ENCODE measurements at regions not wholly inside any gene's neighbourhood (a gene's known extent, or its start where the extent isn't known, plus 50 kb on each side); places are given as distances from the start of the nearest gene placed in this dataset.
"Not testable (repeated sequence)": the region's sequence is repeated elsewhere in the genome, so short reads cannot be mapped to it uniquely, and the experiment has no call there.

DNA sequence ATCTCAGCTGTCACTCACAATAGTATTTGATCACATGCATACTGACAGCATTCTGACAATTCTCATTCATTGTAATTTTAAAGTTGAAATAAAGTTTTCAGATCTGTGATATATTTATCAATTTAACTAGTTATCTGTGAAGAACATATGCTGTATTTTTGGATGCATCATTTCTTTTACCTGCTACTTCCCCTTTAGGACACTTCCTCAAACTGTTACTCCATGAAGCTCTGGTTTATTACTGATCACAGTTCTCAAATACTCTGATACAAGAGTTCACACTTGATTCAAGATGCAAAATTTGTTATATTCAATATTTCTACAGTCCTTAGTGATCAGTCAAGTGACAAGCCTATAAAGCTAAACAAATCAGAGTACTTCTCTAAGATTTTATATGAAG, 1655.2 kb downstream of the LRRC4C start:
- peaks cover 12 to 23% (median 20%) of the 10 kb centered on the region in 9 donors for H3K9me3 Mint-ChIP-seq
- H3K36me3 Mint-ChIP-seq = peaks cover 0 to 3% (median 2%) of the 10 kb centered on the region in 3 donors
- ATAC-seq (no peak), DNase-seq (no peak)
- H3K4me1 Mint-ChIP-seq = no peaks in the 10 kb centered on the region
- H3K4me3 Mint-ChIP-seq = no peak overlapping the region
- POLR2A ChIA-PET = no interaction called here
- H3K27ac Mint-ChIP-seq = no peak overlapping the region
- H3K27me3 Mint-ChIP-seq = no peaks in the 10 kb centered on the region

DNA sequence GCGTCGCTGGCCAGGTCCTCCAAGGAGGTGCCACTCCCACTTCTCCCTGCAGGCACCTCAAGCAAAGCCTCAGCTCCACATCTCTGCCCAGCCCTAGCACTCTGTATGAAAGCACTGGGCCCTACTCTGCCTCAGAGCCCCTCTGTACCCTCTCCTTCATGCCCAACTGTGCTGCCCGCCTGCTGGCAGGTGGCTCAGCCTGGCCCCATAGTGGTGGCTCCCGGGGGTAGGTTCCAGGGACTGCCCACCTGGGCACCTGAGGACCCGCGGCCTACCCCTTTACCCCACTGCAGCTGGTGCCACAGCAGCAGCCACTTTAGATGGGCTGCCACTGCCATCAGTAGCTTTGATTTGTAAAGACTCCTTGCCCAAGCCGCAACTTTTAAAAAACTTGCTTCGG, 1672.8 kb downstream of the LRRC4C start:
- ATAC-seq (no peak), DNase-seq (no peak)
- no peaks in the 10 kb centered on the region for H3K4me1 Mint-ChIP-seq
- peaks cover 0 to 13% (median 8%) of the 10 kb centered on the region in 9 donors for H3K9me3 Mint-ChIP-seq
- H3K36me3 Mint-ChIP-seq = no peaks in the 10 kb centered on the region
- POLR2A ChIA-PET = no interaction called here
- no peak overlapping the region for H3K27ac Mint-ChIP-seq
- no peak overlapping the region for H3K4me3 Mint-ChIP-seq
- no peaks in the 10 kb centered on the region for H3K27me3 Mint-ChIP-seq

DNA sequence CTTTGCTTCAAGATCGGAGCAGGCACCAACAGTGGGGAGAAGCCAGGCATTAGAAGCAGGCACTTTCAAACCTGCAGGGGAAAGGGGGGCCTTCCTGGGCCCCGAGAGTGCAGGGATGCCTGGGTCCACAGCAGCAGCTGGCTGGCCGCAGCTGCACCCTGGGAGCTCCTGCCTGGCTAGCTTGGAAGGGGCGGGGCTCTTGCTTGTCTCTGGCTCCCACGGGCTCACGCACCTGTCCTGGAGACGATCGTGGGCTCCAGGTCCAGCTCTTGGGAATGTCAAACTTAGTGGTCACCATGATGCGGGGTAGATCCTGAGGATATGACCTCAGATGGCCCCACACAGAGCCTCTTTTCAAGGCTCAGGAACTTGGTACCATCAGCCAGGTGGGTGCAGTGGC, 1673.2 kb downstream of the LRRC4C start:
- Mint-ChIP-seq H3K4me3 (no peak overlapping the region), H3K9me3 (peaks cover 0 to 12% (median 8%) of the 10 kb centered on the region in 9 donors), H3K27me3 (no peaks in the 10 kb centered on the region), H3K4me1 (no peaks in the 10 kb centered on the region), H3K36me3 (no peaks in the 10 kb centered on the region), H3K27ac (no peak overlapping the region)
- POLR2A ChIA-PET = no interaction called here
- DNase-seq (no peak), ATAC-seq (no peak)

DNA sequence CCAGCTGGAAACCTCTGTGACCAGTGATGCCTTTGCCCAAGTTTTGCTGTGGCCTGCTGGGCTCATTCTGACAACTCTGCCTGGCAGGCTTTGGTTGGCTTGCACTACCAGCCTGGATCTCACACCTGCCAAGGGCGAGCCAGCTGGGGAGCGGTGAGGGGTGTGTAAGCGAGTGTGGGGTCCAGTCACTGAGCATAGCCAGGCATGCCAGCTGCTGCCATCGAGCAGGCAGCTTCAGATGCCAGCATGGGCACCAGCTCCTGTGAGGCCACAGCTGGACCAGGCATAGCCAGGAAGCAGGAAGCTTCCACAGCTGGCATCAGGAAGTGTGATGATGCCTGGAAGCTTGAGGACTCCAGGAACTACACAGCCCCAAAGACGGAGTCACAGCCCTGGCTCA, 1674.6 kb downstream of the LRRC4C start:
- no peaks in the 10 kb centered on the region for H3K27me3 Mint-ChIP-seq
- H3K9me3 Mint-ChIP-seq = peaks cover 0 to 16% (median 4%) of the 10 kb centered on the region in 9 donors
- POLR2A ChIA-PET = no interaction called here
- H3K36me3 Mint-ChIP-seq = no peaks in the 10 kb centered on the region
- no peaks in the 10 kb centered on the region for H3K4me1 Mint-ChIP-seq
- no peak for DNase-seq
- ATAC-seq = no peak
- no peak overlapping the region for H3K27ac Mint-ChIP-seq
- no peak overlapping the region for H3K4me3 Mint-ChIP-seq

DNA sequence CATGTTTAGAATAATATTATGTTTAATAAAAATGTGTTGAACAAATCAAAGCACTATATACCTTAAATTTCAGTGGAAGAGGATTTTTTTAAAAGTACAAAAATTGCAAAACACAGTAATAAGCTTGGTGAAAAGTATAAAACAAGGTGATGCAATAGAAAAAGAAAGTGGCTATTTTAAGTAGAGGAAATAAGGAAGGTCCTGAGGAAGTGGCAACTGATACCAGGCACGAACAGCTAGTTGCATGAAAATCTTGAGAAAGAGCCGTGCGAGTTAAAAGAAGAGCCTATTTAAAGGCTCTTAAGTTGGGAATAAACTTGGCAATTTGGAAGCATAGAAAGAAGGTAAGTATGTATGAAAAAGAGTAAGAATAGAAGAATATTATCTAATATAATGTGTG, 1679.3 kb downstream of the LRRC4C start:
- H3K27ac Mint-ChIP-seq = no peak overlapping the region

DNA sequence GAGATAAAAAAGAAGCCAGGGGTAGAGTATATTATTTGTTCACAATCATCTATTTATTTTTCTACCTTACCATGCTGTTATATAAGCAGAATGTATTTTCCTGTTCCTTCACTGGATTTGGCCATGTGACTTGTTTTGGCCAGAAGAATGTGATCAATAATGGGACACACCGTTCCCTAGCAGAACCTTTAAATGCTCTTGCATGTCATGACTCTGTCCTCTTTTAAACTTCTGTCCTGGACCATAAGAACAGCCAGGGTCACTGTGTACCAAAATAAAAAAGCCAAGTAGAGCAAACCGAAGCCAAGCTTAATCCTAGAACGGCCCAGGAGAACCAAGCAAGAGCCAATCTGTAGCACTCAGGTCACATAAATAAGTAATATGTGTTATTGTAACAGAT, 1682.4 kb downstream of the LRRC4C start:
- no peaks in the 10 kb centered on the region for H3K4me1 Mint-ChIP-seq
- no peak for ATAC-seq
- H3K36me3 Mint-ChIP-seq = no peaks in the 10 kb centered on the region
- H3K27ac Mint-ChIP-seq = no peak overlapping the region
- peaks cover 0 to 24% (median 4%) of the 10 kb centered on the region in 9 donors for H3K9me3 Mint-ChIP-seq
- no peak overlapping the region for H3K4me3 Mint-ChIP-seq
- DNase-seq = no peak
- no peaks in the 10 kb centered on the region for H3K27me3 Mint-ChIP-seq
- POLR2A ChIA-PET = no interaction called here

More for the DNA sequence above, 1679.3 kb downstream of the LRRC4C start:
- Mint-ChIP-seq H3K36me3 (no peaks in the 10 kb centered on the region), H3K27me3 (no peaks in the 10 kb centered on the region), H3K4me1 (no peaks in the 10 kb centered on the region), H3K4me3 (no peak overlapping the region), H3K9me3 (peaks cover 0 to 27% (median 9%) of the 10 kb centered on the region in 9 donors)
- DNase-seq (no peak), ATAC-seq (no peak)
- POLR2A ChIA-PET = no interaction called here

DNA sequence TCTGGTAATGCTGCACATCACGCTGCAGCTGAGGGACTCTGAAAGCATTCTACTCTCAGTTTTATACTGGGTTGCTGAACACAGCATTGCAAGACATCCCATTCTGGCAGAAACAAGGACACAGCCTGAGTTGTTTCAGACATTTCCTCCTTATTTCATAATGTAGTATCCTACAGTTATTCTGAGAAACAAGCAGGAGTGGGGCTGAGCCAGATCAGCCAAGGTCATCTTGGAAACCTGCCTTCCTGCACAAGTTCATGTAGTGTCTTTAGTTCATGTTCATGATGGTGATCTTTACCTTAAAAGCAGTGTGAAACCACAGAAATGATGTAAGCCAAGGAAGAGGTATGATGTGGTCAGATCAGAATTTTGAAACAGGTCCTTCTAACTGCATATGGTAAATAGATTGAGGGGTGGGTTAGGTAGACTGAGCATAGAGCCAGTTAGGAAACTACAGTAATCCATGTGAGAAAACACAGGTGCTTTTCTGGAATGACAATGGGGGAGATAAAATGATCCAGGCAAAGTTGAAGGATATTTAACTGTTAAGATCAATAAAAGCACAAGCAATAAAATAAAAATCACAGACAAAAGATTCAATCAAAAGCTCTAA, 1686.8 kb downstream of the LRRC4C start:
- H3K36me3 Mint-ChIP-seq = peaks cover 0 to 5% (median 0%) of the 10 kb centered on the region in 3 donors
- no peaks in the 10 kb centered on the region for H3K27me3 Mint-ChIP-seq
- H3K4me3 Mint-ChIP-seq = no peak overlapping the region
- H3K4me1 Mint-ChIP-seq = no peaks in the 10 kb centered on the region
- DNase-seq (no peak), ATAC-seq (no peak)
- no peak overlapping the region for H3K27ac Mint-ChIP-seq
- POLR2A ChIA-PET = no interaction called here
- H3K9me3 Mint-ChIP-seq = peaks cover 3 to 26% (median 14%) of the 10 kb centered on the region in 9 donors

DNA sequence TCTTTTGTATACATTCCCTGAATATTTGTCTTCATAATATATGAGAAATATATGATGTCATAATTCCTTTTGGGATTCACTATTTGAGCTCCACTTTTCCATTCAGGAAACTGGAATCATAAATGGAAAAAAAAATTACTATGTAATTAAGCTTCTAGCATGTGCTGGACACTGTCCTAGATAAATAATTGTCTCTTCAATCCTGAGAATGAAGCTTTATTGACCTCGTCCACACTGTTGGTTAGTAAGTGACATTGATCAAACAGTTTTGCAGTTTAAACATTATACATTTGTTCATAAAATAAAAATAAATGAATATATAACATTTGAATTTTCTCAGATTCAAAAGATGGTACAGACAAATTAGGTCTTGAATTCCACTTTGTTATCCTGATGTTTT, 1691.2 kb downstream of the LRRC4C start:
- H3K27me3 Mint-ChIP-seq = no peaks in the 10 kb centered on the region
- no peak overlapping the region for H3K27ac Mint-ChIP-seq
- POLR2A ChIA-PET = no interaction called here
- DNase-seq = no peak
- H3K4me1 Mint-ChIP-seq = no peaks in the 10 kb centered on the region
- H3K9me3 Mint-ChIP-seq = peaks cover 2 to 36% (median 14%) of the 10 kb centered on the region in 9 donors
- no peak overlapping the region for H3K4me3 Mint-ChIP-seq
- H3K36me3 Mint-ChIP-seq = peaks cover 0 to 5% (median 0%) of the 10 kb centered on the region in 3 donors
- ATAC-seq = no peak

DNA sequence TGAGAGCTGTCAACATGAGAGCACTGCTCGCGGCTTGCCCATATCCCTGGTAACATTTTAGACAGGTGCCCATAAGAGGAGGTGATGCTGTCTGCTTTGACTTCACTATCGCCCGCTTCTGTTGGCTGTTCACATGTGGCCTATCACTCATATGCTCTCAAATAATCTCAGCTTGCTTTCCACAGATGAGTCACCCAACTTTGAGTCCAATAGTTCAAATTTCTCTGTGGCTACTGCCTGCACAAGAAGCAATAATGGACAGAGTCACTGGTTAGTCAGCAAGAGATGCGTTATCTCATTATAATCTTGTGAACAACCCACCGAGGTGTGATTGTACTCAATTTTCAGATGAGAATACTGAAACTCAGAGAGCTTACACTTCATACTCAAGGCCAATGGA, 1714.1 kb downstream of the LRRC4C start:
- Mint-ChIP-seq H3K4me1 (no peaks in the 10 kb centered on the region), H3K4me3 (no peak overlapping the region), H3K27ac (no peak overlapping the region), H3K36me3 (peaks cover 0 to 6% (median 0%) of the 10 kb centered on the region in 3 donors), H3K27me3 (no peaks in the 10 kb centered on the region), H3K9me3 (peaks cover 0 to 39% (median 19%) of the 10 kb centered on the region in 9 donors)
- POLR2A ChIA-PET = no interaction called here
- no peak for ATAC-seq
- no peak for DNase-seq

DNA sequence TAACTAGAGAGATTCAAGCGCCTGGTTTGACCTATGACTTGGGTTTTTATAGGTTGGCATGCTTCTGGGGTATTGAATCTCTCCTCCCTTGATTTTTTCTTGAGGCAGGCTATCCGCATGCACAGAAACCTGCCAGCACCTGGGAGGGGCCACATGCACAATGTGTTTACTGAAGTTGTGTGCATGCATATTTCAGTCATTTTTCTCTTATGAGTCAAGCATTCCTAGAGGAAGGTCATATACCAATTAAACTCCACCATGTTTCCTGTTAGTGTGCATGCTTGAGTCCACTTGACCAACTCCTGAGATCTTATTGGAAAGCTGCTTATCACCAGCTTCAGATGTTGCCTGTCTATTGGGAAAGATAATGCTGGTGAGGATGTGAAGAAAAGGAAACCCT, 1718.4 kb downstream of the LRRC4C start:
- H3K36me3 Mint-ChIP-seq = peaks cover 0 to 6% (median 0%) of the 10 kb centered on the region in 3 donors
- H3K9me3 Mint-ChIP-seq = peaks cover 0 to 27% (median 12%) of the 10 kb centered on the region in 9 donors
- POLR2A ChIA-PET = no interaction called here
- no peak overlapping the region for H3K4me3 Mint-ChIP-seq
- no peak overlapping the region for H3K27ac Mint-ChIP-seq
- DNase-seq = no peak
- ATAC-seq = no peak
- H3K4me1 Mint-ChIP-seq = no peaks in the 10 kb centered on the region
- no peaks in the 10 kb centered on the region for H3K27me3 Mint-ChIP-seq

DNA sequence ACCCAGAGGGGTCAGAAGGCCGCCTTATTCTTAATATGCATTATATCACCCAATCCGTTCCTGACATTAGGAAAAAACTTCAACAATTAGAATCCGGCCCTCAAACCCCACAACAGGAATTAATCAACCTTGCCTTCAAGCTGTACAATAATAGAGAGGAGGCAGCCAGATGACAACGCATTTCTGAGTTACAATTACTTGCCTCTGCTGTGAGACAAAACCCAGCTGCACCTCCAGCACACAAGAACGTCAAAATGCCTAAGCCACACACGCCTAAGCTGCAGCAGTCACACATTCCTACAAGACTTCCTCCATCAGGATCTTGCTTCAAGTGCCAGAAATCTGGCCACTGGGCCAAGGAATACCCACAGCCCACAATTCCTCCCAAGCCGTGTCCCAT, 1723.1 kb downstream of the LRRC4C start:
- H3K27me3 Mint-ChIP-seq, H3K27ac Mint-ChIP-seq, DNase-seq, H3K36me3 Mint-ChIP-seq, H3K4me1 Mint-ChIP-seq, H3K4me3 Mint-ChIP-seq, ATAC-seq, POLR2A ChIA-PET: not testable (repeated sequence)
- peaks cover 0 to 32% (median 6%) of the 10 kb centered on the region in 9 donors for H3K9me3 Mint-ChIP-seq

DNA sequence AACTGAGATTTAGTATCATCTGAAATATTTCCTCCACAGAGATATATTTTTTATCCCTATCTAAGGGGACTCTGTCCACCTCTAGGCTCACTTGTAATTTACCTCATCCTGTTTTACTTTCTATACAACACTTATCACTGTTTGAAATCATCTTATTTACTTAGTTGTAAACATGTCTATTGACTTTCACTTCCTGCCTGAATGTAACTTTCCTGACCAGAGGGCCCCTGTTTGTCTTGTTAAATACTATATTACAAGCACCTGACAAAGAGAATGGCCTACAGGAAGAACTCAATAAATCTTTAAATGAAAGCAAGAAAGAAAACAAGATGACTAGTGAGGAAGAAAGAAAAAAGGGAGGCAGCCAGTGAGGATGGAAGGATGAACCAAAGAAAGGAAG, 1727.5 kb downstream of the LRRC4C start:
- POLR2A ChIA-PET = no interaction called here
- H3K4me1 Mint-ChIP-seq = no peaks in the 10 kb centered on the region
- no peak overlapping the region for H3K27ac Mint-ChIP-seq
- no peaks in the 10 kb centered on the region for H3K27me3 Mint-ChIP-seq
- ATAC-seq (no peak), DNase-seq (no peak)
- H3K9me3 Mint-ChIP-seq = peaks cover 0 to 37% (median 8%) of the 10 kb centered on the region in 9 donors
- H3K36me3 Mint-ChIP-seq = no peaks in the 10 kb centered on the region
- no peak overlapping the region for H3K4me3 Mint-ChIP-seq

DNA sequence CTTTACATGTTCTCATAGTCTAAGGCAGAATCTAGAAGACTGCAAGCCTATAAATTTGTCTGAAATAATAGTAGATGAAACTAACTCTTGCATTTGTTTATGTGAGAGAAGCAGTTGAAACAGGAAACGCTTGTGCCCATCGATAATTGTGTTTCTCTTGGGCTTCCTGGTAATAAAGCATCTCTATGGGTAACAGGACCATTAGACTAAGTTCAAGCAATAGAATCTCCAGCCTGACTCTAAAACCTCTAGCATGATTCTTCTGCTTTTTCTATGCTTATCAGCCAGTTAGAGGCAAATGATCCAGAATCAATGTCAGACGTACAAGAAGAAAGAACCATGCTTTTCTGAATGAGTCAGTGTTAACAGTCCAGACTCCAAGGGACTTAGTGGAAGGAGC, 1734.4 kb downstream of the LRRC4C start:
- Mint-ChIP-seq H3K27ac (no peak overlapping the region), H3K9me3 (peaks cover 0 to 15% (median 5%) of the 10 kb centered on the region in 9 donors), H3K4me3 (no peak overlapping the region), H3K36me3 (no peaks in the 10 kb centered on the region), H3K27me3 (no peaks in the 10 kb centered on the region), H3K4me1 (no peaks in the 10 kb centered on the region)
- DNase-seq (no peak), ATAC-seq (no peak)
- POLR2A ChIA-PET = no interaction called here

DNA sequence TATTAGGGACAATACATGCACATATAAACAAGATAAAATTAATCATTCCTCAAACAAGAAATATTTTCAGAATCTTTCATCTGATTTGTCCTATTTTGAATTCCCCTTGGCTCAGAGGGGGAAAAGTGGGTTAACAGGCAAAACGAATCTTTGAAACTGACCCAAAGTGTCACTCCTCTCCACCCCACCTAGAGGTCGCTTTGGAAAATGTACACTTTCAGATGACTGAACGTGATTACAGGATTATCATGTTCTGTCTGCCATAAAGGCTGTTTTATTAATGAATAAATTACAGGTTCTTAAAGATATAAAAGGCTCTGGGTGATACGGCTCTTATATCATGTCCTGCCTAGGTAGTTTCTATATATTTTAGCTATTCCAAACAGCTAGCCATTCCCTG, 1735.0 kb downstream of the LRRC4C start:
- Mint-ChIP-seq H3K27ac (no peak overlapping the region), H3K9me3 (peaks cover 0 to 17% (median 5%) of the 10 kb centered on the region in 9 donors), H3K27me3 (no peaks in the 10 kb centered on the region), H3K36me3 (no peaks in the 10 kb centered on the region), H3K4me3 (no peak overlapping the region), H3K4me1 (no peaks in the 10 kb centered on the region)
- ATAC-seq (no peak), DNase-seq (no peak)
- POLR2A ChIA-PET = no interaction called here
